ENCODE measurements at regions not wholly inside any gene's neighbourhood (a gene's known extent, or its start where the extent isn't known, plus 50 kb on each side); places are given as distances from the start of the nearest gene placed in this dataset.

- WGBS (ENCODE audit: low lambda C conversion rate) = 7% methylated on average over 5 of the region's 6 CpGs
- Histone ChIP-seq H3F3A (replicated peaks; ENCODE audit: insufficient read depth) (no peaks in the 10 kb centered on the region), H3K9me3 (no peaks in the 10 kb centered on the region), H4K20me1 (ENCODE audit: insufficient read depth) (no peaks in the 10 kb centered on the region), H3K4me3 (ENCODE audit: low read depth in 2 of 2, low read length in 1 of 2) (no peak overlapping the region), H3K4me2 (no peak overlapping the region), H3K27me3 (ENCODE audit: insufficient read depth) (no peaks in the 10 kb centered on the region), H3K27ac (ENCODE audit: low read depth in 2 of 2, low read length in 1 of 2) (no peak overlapping the region), H2AFZ (ENCODE audit: low read depth) (no peak overlapping the region), H3K9ac (no peak overlapping the region), H3K36me3 (replicated peaks in 1 of 2; ENCODE audit: control insufficient read depth in 1 of 2, insufficient read depth in 2 of 2, low read length in 1 of 2) (no peaks in the 10 kb centered on the region), H3K4me1 (ENCODE audit: control insufficient read depth in 1 of 2, insufficient read depth in 2 of 2, low read depth in 1 of 2, low read length in 1 of 2) (no peaks in the 10 kb centered on the region), H3K9me2 (no peaks in the 10 kb centered on the region), H3K79me2 (ENCODE audit: insufficient read depth) (no peaks in the 10 kb centered on the region)
- CTCF ChIA-PET = no interaction called here
- POLR2A ChIA-PET = no interaction called here
- no peak for DNase-seq
- TF ChIP-seq RFX5 (IDR thresholded peaks at IDR 0.05; ENCODE audit: low read length) (no peak), PBX3 (IDR thresholded peaks at IDR 0.05) (no peak), YY1 (IDR thresholded peaks at IDR 0.05; ENCODE audit: low read depth) (no peak), FOXM1 (IDR thresholded peaks at IDR 0.05; ENCODE audit: low read depth) (no peak), NRF1 (IDR thresholded peaks at IDR 0.05; ENCODE audit: low read depth, low read length) (no peak), SMC3 (IDR thresholded peaks at IDR 0.05; ENCODE audit: low read depth, low read length) (no peak)
Observed at GRCh38 chr15:25226360-25226759, 212.5 kb downstream of the UBE3A start.

GRCh38 chr15:25228261-25228660 is 210.6 kb downstream of the UBE3A start:
- TF ChIP-seq FOXJ3 (CRISPR knock-in tag; IDR thresholded peaks at IDR 0.05) = no peak
- no peak for TF ChIP-seq RXRA (IDR thresholded peaks at IDR 0.05; ENCODE audit: borderline replicate concordance, low read depth)
- TF ChIP-seq RFX5 (IDR thresholded peaks at IDR 0.05; ENCODE audit: low read length) = no peak
- TF ChIP-seq FOSL2 (IDR thresholded peaks at IDR 0.05; ENCODE audit: borderline replicate concordance, low read depth) = no peak
- no peak for TF ChIP-seq TCF12 (IDR thresholded peaks at IDR 0.05)
- no peak for TF ChIP-seq NRF1 (IDR thresholded peaks at IDR 0.05; ENCODE audit: low read depth, low read length)
- no peak for TF ChIP-seq MEF2A (IDR thresholded peaks at IDR 0.05; ENCODE audit: borderline replicate concordance, low read depth)
- no peak for TF ChIP-seq NFIC (IDR thresholded peaks at IDR 0.05; ENCODE audit: borderline replicate concordance)
- TF ChIP-seq PBX3 (IDR thresholded peaks at IDR 0.05) = no peak
- no peak for TF ChIP-seq FOXM1 (IDR thresholded peaks at IDR 0.05; ENCODE audit: low read depth)
- TF ChIP-seq RCOR1 (IDR thresholded peaks at IDR 0.05; ENCODE audit: low read length) = no peak
- no peak for TF ChIP-seq TEAD4 (IDR thresholded peaks at IDR 0.05; ENCODE audit: borderline replicate concordance, insufficient read depth)
- TF ChIP-seq SIN3A (IDR thresholded peaks at IDR 0.05; ENCODE audit: borderline replicate concordance, low read depth, low read length) = no peak
- no peak for TF ChIP-seq ZBTB33 (IDR thresholded peaks at IDR 0.05; ENCODE audit: borderline replicate concordance, low read depth)
- no peak for TF ChIP-seq EZH2phosphoT487 (IDR thresholded peaks at IDR 0.05; ENCODE audit: borderline replicate concordance, low read depth)
- Histone ChIP-seq H3K36me3 (replicated peaks in 1 of 2; ENCODE audit: control insufficient read depth in 1 of 2, insufficient read depth in 2 of 2, low read length in 1 of 2) (no peaks in the 10 kb centered on the region), H3K9me2 (no peaks in the 10 kb centered on the region), H3F3A (replicated peaks; ENCODE audit: insufficient read depth) (no peaks in the 10 kb centered on the region), H3K4me3 (ENCODE audit: low read depth in 2 of 2, low read length in 1 of 2) (no peak overlapping the region), H3K4me1 (ENCODE audit: control insufficient read depth in 1 of 2, insufficient read depth in 2 of 2, low read depth in 1 of 2, low read length in 1 of 2) (no peaks in the 10 kb centered on the region), H2AFZ (ENCODE audit: low read depth) (no peak overlapping the region), H3K79me2 (ENCODE audit: insufficient read depth) (no peaks in the 10 kb centered on the region), H3K27ac (ENCODE audit: low read depth in 2 of 2, low read length in 1 of 2) (no peak overlapping the region), H4K20me1 (ENCODE audit: insufficient read depth) (no peaks in the 10 kb centered on the region), H3K27me3 (ENCODE audit: insufficient read depth) (no peaks in the 10 kb centered on the region), H3K9me3 (no peaks in the 10 kb centered on the region), H3K4me2 (no peak overlapping the region), H3K9ac (no peak overlapping the region)
- DNase-seq = no peak
- no CpG with 5 or more reads among the region's 11 CpGs for WGBS (ENCODE audit: low lambda C conversion rate)
- ChIA-PET CTCF (no interaction called here), POLR2A (no interaction called here)
